ENCODE measurements at regions not wholly inside any gene's neighbourhood (a gene's known extent, or its start where the extent isn't known, plus 50 kb on each side); places are given as distances from the start of the nearest gene placed in this dataset.
"Not testable (repeated sequence)": the region's sequence is repeated elsewhere in the genome, so short reads cannot be mapped to it uniquely, and the experiment has no call there.

DNA sequence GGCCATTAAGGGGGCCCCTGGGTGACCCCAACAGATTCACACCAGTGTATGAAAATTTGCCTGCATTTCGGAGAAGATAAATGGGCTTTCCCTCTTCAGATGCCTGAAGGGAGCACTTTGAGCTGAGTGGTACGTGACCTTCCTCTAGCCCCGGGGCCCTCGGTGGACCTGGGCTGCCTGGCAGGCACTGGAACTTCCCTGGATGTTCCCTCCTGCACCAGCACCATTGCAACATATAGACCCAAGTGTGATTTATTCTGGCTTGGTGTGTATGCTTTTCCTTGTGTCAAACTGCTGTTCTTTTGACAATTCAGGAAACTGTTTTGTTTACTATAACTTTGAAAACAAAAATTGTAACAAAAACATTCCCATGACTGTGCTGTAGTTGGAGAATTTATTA is 93.8 kb downstream of the TNFRSF13B start:
- no peak overlapping the region for H3K4me3 ChIP-seq
- H3K4me1 ChIP-seq, result no peaks in the 10 kb centered on the region
- H3K27me3 ChIP-seq (ENCODE audit: low read depth), result peaks cover 8% of the 10 kb centered on the region
- no peak overlapping the region for H3K27ac ChIP-seq
- DNase-seq, result no peak
- TF ChIP-seq, protein P1, sequence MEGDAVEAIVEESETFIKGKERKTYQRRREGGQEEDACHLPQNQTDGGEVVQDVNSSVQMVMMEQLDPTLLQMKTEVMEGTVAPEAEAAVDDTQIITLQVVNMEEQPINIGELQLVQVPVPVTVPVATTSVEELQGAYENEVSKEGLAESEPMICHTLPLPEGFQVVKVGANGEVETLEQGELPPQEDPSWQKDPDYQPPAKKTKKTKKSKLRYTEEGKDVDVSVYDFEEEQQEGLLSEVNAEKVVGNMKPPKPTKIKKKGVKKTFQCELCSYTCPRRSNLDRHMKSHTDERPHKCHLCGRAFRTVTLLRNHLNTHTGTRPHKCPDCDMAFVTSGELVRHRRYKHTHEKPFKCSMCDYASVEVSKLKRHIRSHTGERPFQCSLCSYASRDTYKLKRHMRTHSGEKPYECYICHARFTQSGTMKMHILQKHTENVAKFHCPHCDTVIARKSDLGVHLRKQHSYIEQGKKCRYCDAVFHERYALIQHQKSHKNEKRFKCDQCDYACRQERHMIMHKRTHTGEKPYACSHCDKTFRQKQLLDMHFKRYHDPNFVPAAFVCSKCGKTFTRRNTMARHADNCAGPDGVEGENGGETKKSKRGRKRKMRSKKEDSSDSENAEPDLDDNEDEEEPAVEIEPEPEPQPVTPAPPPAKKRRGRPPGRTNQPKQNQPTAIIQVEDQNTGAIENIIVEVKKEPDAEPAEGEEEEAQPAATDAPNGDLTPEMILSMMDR (IDR thresholded peaks at IDR 0.05), result no peak
- ATAC-seq, result no peak
- H3K36me3 ChIP-seq, result no peaks in the 10 kb centered on the region
- no peaks in the 10 kb centered on the region for H3K9me3 ChIP-seq
- intact Hi-C loops (cut with DNase I), result no loop called here

DNA sequence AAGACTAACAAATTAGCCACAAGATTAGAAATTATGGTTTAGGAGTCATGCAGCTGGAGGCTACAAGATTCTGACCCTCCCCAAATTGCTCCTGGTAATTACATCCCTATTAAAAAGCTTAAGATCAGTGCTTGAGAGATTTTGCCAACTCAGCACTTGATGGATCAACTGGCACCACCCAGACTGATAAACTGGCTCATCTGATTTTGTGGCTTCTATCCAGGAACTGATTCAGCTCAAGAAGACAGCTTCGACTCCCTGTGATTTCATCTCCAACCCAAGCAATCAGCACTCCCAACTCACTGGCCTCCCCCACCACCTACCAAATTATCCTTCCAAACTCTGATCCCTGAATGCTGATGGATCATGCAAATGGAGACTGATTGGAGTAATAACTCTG is 94.8 kb downstream of the TNFRSF13B start:
- Histone ChIP-seq H3K4me1 (no peaks in the 10 kb centered on the region), H3K27me3 (ENCODE audit: low read depth) (peaks cover 8% of the 10 kb centered on the region), H3K36me3 (no peaks in the 10 kb centered on the region), H3K9me3 (no peaks in the 10 kb centered on the region), H3K27ac (no peak overlapping the region), H3K4me3 (no peak overlapping the region)
- intact Hi-C loops (cut with DNase I), result no loop called here
- no peak for DNase-seq
- ATAC-seq, result no peak
- TF ChIP-seq, protein P1 (IDR thresholded peaks at IDR 0.05), result no peak

DNA sequence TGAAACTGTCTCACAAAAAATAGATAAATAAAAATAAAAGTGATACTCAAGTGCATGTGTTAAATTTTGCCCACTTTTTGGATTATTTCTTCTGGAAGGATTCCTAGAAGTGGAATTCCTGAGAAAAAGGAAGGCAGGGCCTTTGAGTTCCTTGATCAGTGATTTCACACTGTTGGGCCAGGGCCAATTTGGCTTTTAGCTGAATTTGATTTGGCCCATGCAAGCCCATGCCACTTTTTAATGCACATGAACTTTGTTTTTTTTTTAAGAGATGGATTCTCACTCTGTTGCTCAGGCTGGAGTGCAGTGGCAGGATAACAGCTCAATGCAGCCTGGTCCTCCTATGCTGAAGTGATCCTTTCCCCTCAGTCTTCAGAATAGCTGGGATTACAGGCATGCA is 96.3 kb downstream of the TNFRSF13B start:
- DNase-seq (no peak), ATAC-seq (no peak)
- intact Hi-C loops (cut with DNase I), result no loop called here
- no peak overlapping the region for H3K27ac ChIP-seq
- peaks cover 8% of the 10 kb centered on the region for H3K27me3 ChIP-seq (ENCODE audit: low read depth)
- H3K4me3 ChIP-seq, result no peak overlapping the region
- no peaks in the 10 kb centered on the region for H3K36me3 ChIP-seq
- H3K9me3 ChIP-seq, result no peaks in the 10 kb centered on the region
- H3K4me1 ChIP-seq, result no peaks in the 10 kb centered on the region
- TF ChIP-seq, protein P1 (IDR thresholded peaks at IDR 0.05), result no peak

DNA sequence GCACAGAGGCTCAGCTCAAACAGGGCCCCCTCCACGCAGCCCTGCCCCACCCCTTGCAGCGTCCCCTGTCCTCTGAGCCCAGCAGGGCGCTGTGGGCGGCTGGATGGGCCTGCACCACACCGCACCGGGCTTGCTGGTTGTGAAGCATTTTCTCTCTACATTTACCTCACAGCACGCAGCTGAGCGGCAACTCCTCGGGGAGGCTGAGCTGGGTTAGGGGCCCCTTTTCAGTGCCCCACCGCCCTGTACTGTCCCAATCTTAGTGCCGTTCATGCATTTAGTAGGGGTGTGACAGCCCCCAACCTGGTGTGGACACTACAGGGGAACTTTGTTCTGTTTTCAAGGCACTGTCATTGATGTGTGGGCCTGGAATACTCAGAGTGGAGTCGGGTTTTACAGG is 97.7 kb downstream of the TNFRSF13B start:
- ATAC-seq; intact Hi-C loops (cut with DNase I); H3K27ac ChIP-seq; H3K36me3 ChIP-seq; H3K9me3 ChIP-seq; H3K4me1 ChIP-seq; DNase-seq; H3K27me3 ChIP-seq (ENCODE audit: low read depth); H3K4me3 ChIP-seq: not testable (repeated sequence)

DNA sequence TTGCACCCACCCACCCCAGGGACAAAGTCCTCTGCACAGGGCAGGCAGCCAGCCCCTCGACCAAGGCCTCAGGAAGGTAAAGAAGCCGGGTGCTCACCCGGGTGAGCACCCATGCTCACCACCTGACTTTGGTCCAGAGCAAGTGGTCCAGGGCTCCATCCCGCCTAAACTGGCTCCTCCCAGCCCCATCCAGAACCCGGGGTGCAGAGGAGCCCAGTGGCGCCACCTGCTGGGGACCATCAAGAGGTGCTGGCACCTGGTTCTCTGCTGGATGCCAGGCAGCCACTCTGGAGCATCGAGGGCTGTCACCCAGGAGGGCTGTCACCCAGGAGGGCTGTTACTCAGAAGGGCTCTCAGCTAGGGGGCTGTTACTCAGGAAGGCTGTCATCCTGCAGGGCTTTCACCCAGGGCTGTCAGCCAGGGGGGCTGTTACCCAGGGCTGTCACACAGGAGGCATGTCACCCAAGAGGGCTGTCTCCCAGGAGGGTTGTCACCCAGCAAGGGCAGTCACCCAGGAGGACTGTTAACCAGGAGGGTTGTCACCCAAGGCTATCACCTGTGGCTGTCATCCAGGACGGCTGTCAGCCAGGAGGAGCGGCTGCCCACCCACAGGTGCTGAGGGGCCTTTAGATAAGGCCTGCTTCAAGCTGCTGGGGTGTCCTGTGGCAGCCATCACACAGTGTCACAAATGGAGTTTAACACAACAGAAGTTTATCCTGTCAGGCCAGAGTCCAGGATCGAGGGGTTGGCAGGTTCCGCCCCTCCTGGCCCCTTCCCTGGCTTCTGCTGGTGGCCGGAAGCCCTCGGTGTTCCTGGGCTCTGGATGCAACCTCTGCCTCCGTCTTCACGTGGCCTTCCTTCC is 98.5 kb downstream of the TNFRSF13B start:
- Histone ChIP-seq H3K4me1 (no peaks in the 10 kb centered on the region), H3K27ac (no peak overlapping the region), H3K27me3 (ENCODE audit: low read depth) (no peaks in the 10 kb centered on the region), H3K9me3 (no peaks in the 10 kb centered on the region), H3K36me3 (no peaks in the 10 kb centered on the region), H3K4me3 (no peak overlapping the region)
- TF ChIP-seq, protein P1 (IDR thresholded peaks at IDR 0.05), result peak; percentile 58
- DNase-seq, result no peak
- intact Hi-C loops (cut with DNase I), result no loop called here
- peak; percentile 75 to 77 for ATAC-seq

DNA sequence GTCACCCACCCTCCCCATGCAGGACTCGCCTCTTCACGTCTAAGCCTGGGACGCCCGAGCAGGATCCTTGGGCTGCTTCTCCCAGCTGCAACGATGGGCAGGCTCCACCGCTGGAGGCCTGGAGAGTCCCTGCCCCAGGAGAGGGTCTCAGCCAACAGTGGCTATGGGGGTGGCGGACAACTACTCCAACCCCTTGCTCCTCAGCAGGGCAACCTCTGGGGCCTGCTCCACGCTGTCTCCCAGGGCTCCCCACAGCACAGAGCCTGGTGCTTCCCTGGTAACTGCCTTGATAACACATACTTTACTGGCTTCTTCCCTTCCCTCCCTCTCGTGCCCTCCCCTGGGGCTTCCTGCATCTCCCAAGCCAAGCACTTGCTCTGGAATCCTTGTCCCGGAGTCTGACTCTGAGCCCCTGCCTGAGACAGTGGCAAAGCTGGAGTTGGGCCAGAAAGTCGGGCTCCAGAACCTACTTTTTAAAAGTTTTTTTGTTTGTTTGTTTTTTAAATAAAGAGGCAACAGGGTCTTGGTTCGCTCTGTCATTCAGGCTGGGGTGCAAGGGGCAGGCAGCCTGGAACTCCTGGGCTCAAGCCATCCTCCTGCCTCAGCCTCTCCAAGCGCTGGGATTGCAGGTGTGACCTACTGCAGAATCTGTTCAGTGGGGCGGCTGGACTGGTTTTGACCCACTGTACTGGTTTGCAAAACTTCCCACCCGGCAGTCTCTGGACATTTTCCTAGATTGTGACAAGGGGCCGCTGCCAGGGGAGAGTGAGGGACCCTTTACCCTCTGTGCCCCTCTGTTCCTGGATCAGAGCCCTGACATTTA is 99.4 kb downstream of the TNFRSF13B start:
- Histone ChIP-seq H3K27ac (no peak overlapping the region), H3K27me3 (ENCODE audit: low read depth) (no peaks in the 10 kb centered on the region), H3K36me3 (no peaks in the 10 kb centered on the region), H3K9me3 (no peaks in the 10 kb centered on the region), H3K4me3 (no peak overlapping the region), H3K4me1 (no peaks in the 10 kb centered on the region)
- ATAC-seq (no peak), DNase-seq (no peak)
- intact Hi-C loops (cut with DNase I), result no loop called here
- TF ChIP-seq, protein P1 (IDR thresholded peaks at IDR 0.05), result no peak

DNA sequence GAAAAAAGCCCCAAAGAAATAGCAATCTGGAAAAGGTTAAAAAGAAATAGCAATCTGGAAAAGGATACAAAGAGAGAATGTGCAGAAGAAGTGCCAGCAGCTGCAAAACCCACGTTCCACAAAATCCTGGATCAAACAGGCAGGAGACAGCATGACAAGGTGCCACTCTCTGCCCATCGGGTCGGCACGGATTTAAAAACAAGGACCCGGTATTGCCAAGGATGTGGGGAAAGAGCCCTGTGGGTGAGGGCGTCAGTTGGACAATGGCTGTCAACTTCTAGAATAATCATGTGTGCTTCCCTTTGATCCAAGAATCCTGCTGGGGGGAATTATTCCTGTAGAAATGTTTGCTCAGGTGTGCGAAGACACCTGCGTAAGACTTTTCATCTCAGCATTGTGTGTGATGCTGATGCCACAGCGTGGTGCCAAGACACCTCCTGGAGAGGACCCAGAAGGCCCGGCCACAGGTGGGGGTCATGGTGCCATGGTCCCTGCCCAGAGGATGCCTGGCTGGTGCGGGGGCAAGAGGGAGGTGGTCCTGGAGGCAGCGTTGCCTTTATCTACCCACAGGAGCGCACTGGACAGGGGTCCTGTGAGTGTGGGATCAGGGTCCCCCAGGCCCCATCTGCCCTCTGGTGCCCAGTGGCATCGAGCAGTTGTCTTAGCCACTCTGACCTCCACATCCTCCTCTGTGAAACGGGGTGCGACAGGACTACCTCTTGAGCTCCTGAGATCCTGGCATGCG is 100.3 kb downstream of the TNFRSF13B start:
- H3K36me3 ChIP-seq; H3K4me1 ChIP-seq; intact Hi-C loops (cut with DNase I); H3K27me3 ChIP-seq (ENCODE audit: low read depth); H3K27ac ChIP-seq; DNase-seq; H3K4me3 ChIP-seq; ATAC-seq; H3K9me3 ChIP-seq: not testable (repeated sequence)

Data from lower lobe of right lung (tissue), 2 donors.